Loucy (cell line): ENCODE measurements at regions not wholly inside any gene's neighbourhood (a gene's known extent, or its start where the extent isn't known, plus 50 kb on each side); places are given as distances from the start of the nearest gene placed in this dataset.

Experiments used
- CTCF ChIP-seq: fragments of 200-600 bp; sonication (generic); conservative IDR thresholded peaks from 2 replicates; pipeline ENCODE4 v1.5.1; 2014; ENCODE audit warnings: mild to moderate bottlenecking, antibody characterized with exemption, low read length
- EZH2phosphoT487 ChIP-seq: fragments of 200-600 bp; IDR thresholded peaks from 2 replicates; pipeline ENCODE4 v1.6.1; 2018; ENCODE audit warnings: antibody characterized with exemption, mild to moderate bottlenecking, moderate library complexity, borderline replicate concordance

GRCh38 chr3:18567293-18567692, 142.2 kb upstream of the SATB1 start:
- no peak for TF ChIP-seq CTCF
- TF ChIP-seq EZH2phosphoT487: no peak
